SK-N-SH (cell line): ENCODE measurements at regions not wholly inside any gene's neighbourhood (a gene's known extent, or its start where the extent isn't known, plus 50 kb on each side); places are given as distances from the start of the nearest gene placed in this dataset.

ENCODE experiments used
- CTCF ChIA-PET: fragments of 300-600, 350-600 bp; formaldehyde crosslinking; extraction: SDS; loops from one replicate; lab custom pipeline; 2021; lab: Yijun Ruan, JAX
- POLR2A ChIA-PET: fragments of 350-600 bp; sonication (Branson Sonifier 250); formaldehyde crosslinking; extraction: SDS; loops from one replicate; lab custom pipeline; 2020; ENCODE audit warnings: antibody characterized with exemption, inconsistent platforms; lab: Yijun Ruan, JAX
- DNase-seq: peaks from one replicate; pipeline ENCODE4 v3.0.0; 2012
- H2AFZ ChIP-seq: fragments of 200-600 bp; sonication (generic); 2 replicates; pipeline ENCODE4 v1.8.1; 2016; ENCODE audit warnings: antibody characterized with exemption, mild to moderate bottlenecking, low read depth
- H3F3A ChIP-seq: fragments of 200-600 bp; sonication (generic); replicated peaks from 2 replicates; pipeline ENCODE3; 2016; ENCODE audit warnings: antibody characterized with exemption, mild to moderate bottlenecking; ENCODE audit not compliant: insufficient read depth
- H3K27ac ChIP-seq, 2 experiments: fragments of 200-500 bp in 1 of 2; fragments of 200-600 bp in 1 of 2; sonication (Bioruptor generic) in 1 of 2; sonication (generic), shearing (Covaris generic) in 1 of 2; 2 replicates each; pipeline versions ENCODE4 v1.5.1 to v1.6.1; 2014 to 2016; ENCODE audit warnings: low read depth in 2 of 2, inconsistent platforms in 1 of 2, low read length in 1 of 2, mild to moderate bottlenecking in 1 of 2, mixed read lengths in 1 of 2
- H3K27me3 ChIP-seq: fragments of 200-600 bp; sonication (generic), shearing (Covaris generic); 2 replicates; pipeline ENCODE4 v1.6.1; 2016; ENCODE audit warnings: mixed run types; ENCODE audit not compliant: insufficient read depth
- H3K36me3 ChIP-seq, 2 experiments: fragments of 200-500 bp in 1 of 2; fragments of 200-600 bp in 1 of 2; sonication (Bioruptor generic) in 1 of 2; sonication (generic) in 1 of 2; replicated peaks in 1 of 2; 2 replicates each; pipeline versions ENCODE3 to v1.5.1; 2014 to 2016; ENCODE audit warnings: low read length in 1 of 2, mild to moderate bottlenecking in 1 of 2; ENCODE audit not compliant: insufficient read depth in 2 of 2, control insufficient read depth in 1 of 2
- H3K4me1 ChIP-seq, 2 experiments: fragments of 200-500 bp in 1 of 2; fragments of 200-600 bp in 1 of 2; sonication (Bioruptor generic) in 1 of 2; sonication (generic), shearing (Covaris generic) in 1 of 2; 2 replicates each; pipeline versions ENCODE4 v1.5.1 to v1.6.1; 2014 to 2016; ENCODE audit warnings: low read depth in 1 of 2, low read length in 1 of 2, mixed run types in 1 of 2; ENCODE audit not compliant: insufficient read depth in 2 of 2, control insufficient read depth in 1 of 2
- H3K4me2 ChIP-seq: fragments of 200-600 bp; sonication (generic), shearing (Covaris generic); 2 replicates; pipeline ENCODE4 v1.6.1; 2017; ENCODE audit warnings: mixed run types
- H3K4me3 ChIP-seq, 2 experiments: fragments of 200-500 bp in 1 of 2; fragments of 200-600 bp in 1 of 2; sonication (Bioruptor generic) in 1 of 2; sonication (generic), shearing (Covaris generic) in 1 of 2; 2 replicates each; pipeline versions ENCODE4 v1.5.1 to v1.8.1; 2014 to 2016; ENCODE audit warnings: low read depth in 2 of 2, inconsistent platforms in 1 of 2, low read length in 1 of 2, mild to moderate bottlenecking in 1 of 2, mixed read lengths in 1 of 2, moderate library complexity in 1 of 2
- H3K79me2 ChIP-seq: fragments of 200-600 bp; sonication (generic); 2 replicates; pipeline ENCODE4 v1.8.1; 2017; ENCODE audit warnings: mild to moderate bottlenecking; ENCODE audit not compliant: insufficient read depth
- H3K9ac ChIP-seq: fragments of 200-600 bp; sonication (generic); 2 replicates; pipeline ENCODE4 v1.6.1; 2017; ENCODE audit warnings: mixed run types
- H3K9me2 ChIP-seq: fragments of 200-600 bp; sonication (generic); 2 replicates; pipeline ENCODE4 v1.6.1; 2017; ENCODE audit warnings: mixed run types
- H3K9me3 ChIP-seq: fragments of 200-600 bp; sonication (generic); 2 replicates; pipeline ENCODE4 v1.6.1; 2017; ENCODE audit warnings: mixed run types, mild to moderate bottlenecking, moderate library complexity
- H4K20me1 ChIP-seq: fragments of 200-600 bp; sonication (generic); 2 replicates; pipeline ENCODE4 v1.6.1; 2017; ENCODE audit warnings: mild to moderate bottlenecking, mixed run types; ENCODE audit not compliant: insufficient read depth
- CHD2 ChIP-seq: fragments of 150-350 bp; IDR thresholded peaks from 2 replicates; pipeline ENCODE4 v1.6.1; 2018; ENCODE audit warnings: low read length; ENCODE audit not compliant: partially characterized antibody
- ELF1 ChIP-seq: IDR thresholded peaks from 2 replicates; pipeline ENCODE4 v1.4.0; 2012
- EP300 ChIP-seq, 2 experiments: IDR thresholded peaks; 2 replicates each; pipeline versions ENCODE4 v1.4.0 to v1.6.1; 2012; ENCODE audit warnings: borderline replicate concordance in 1 of 2, low read depth in 1 of 2, low read length in 1 of 2
- EZH2phosphoT487 ChIP-seq: fragments of 200-600 bp; sonication (generic); IDR thresholded peaks from 2 replicates; pipeline ENCODE4 v1.6.1; 2017; ENCODE audit warnings: low read depth, mixed run types, mild to moderate bottlenecking, antibody characterized with exemption, moderate library complexity, borderline replicate concordance
- FOSL2 ChIP-seq: IDR thresholded peaks from 2 replicates; pipeline ENCODE4 v1.4.0; 2012; ENCODE audit warnings: low read depth, mild to moderate bottlenecking, moderate library complexity, borderline replicate concordance
- FOXJ3 ChIP-seq: sonication (generic); formaldehyde crosslinking; IDR thresholded peaks from 2 replicates; pipeline ENCODE4 v1.5.1; 2020; ENCODE audit warnings: mild to moderate bottlenecking, missing genetic modification reagents
- FOXM1 ChIP-seq: IDR thresholded peaks from 2 replicates; pipeline ENCODE4 v1.4.0; 2012; ENCODE audit warnings: low read depth, mild to moderate bottlenecking
- GABPA ChIP-seq: IDR thresholded peaks from 2 replicates; pipeline ENCODE4 v1.4.0; 2012; ENCODE audit warnings: low read depth, mild to moderate bottlenecking
- GATA2 ChIP-seq: sonication (generic); formaldehyde crosslinking; IDR thresholded peaks from 2 replicates; pipeline ENCODE4 v1.5.0; 2020; ENCODE audit warnings: mild to moderate bottlenecking, missing genetic modification reagents
- JUND ChIP-seq: IDR thresholded peaks from 2 replicates; pipeline ENCODE4 v1.4.0; 2012
- MEF2A ChIP-seq: IDR thresholded peaks from 2 replicates; pipeline ENCODE4 v1.4.0; 2012; ENCODE audit warnings: low read depth, borderline replicate concordance
- NRF1 ChIP-seq: IDR thresholded peaks from 2 replicates; pipeline ENCODE4 v1.6.1; 2012; ENCODE audit warnings: low read depth, mild to moderate bottlenecking, low read length
- RAD21 ChIP-seq: IDR thresholded peaks from 2 replicates; pipeline ENCODE4 v1.6.1; 2012; ENCODE audit warnings: mild to moderate bottlenecking, low read length
- RCOR1 ChIP-seq: fragments of 150-350 bp; IDR thresholded peaks from 2 replicates; pipeline ENCODE4 v1.6.1; 2017; ENCODE audit warnings: antibody characterized with exemption, low read length
- RFX5 ChIP-seq: IDR thresholded peaks from 2 replicates; pipeline ENCODE4 v1.6.1; 2012; ENCODE audit warnings: mild to moderate bottlenecking, improper control_type of control experiment, low read length
- RXRA ChIP-seq: IDR thresholded peaks from 2 replicates; pipeline ENCODE4 v1.4.0; 2012; ENCODE audit warnings: low read depth, mild to moderate bottlenecking, borderline replicate concordance
- SMC3 ChIP-seq: IDR thresholded peaks from 2 replicates; pipeline ENCODE4 v1.6.1; 2012; ENCODE audit warnings: low read depth, low read length, improper control_type of control experiment
- TAF1 ChIP-seq: IDR thresholded peaks from 2 replicates; pipeline ENCODE4 v1.6.1; 2012; ENCODE audit warnings: low read depth, mild to moderate bottlenecking, low read length, moderate library complexity, borderline replicate concordance
- TCF12 ChIP-seq: IDR thresholded peaks from 2 replicates; pipeline ENCODE4 v1.4.0; 2012
- WGBS: methylation state at CpG from one replicate; pipeline ENCODE4 v1.1.6; 2017; ENCODE audit warnings: low lambda C conversion rate; 5-methylcytosine and 5-hydroxymethylcytosine counted together
- TF ChIP-seq, protein P1 (sequence below): fragments of 150-350 bp; IDR thresholded peaks from 2 replicates; pipeline ENCODE4 v1.6.1; 2017; ENCODE audit warnings: antibody characterized with exemption, low read length, low read depth, borderline replicate concordance
- TF ChIP-seq, protein P2 (sequence below): fragments of 200-600 bp; sonication (generic); IDR thresholded peaks from 2 replicates; pipeline ENCODE4 v1.6.1; 2017; ENCODE audit warnings: antibody characterized with exemption, mild to moderate bottlenecking, moderate library complexity
- TF ChIP-seq, protein P3 (sequence below): IDR thresholded peaks from 2 replicates; pipeline ENCODE4 v1.4.0; 2012; ENCODE audit warnings: low read depth

DNA sequence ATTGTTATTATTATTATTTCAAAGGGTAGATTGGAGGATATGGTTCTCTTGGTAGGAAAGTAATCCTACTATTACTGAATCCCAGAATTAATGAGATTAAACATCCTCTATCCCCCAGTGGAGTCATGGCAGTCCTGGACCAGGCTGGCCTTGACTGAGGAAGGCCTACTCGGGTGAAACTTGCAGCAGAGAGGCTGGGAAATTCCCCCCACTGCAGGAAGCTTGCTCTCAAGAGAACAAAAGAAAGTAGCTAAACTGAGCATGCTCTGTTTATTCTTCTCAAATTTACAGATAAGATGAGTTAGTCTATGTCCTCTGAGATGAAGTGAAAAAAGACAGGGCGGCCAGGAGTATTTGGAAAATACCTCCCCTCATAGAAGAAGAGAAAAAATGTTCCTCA is 233.9 kb upstream of the RPS23 start:
- Histone ChIP-seq H3K79me2 (no peaks in the 10 kb centered on the region), H2AFZ (no peak overlapping the region)

DNA sequence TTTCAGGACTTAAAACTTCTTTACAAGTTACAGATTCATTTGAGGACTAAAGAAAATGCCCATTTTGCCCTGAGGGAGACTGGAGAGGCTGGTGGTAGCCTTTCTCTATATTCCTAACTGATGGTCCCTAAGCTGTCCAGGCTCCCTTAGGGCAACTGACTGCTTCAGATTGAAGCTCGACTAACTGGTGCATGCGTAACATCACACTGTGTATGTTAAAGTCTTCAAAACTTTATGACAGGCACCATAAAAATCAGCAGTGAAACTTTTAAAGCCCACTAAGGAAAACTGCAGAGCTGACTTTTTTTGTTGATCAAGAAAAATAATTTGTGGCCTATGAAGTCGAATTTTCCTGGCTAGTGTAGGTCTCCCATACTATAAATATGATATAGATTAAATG is 233.0 kb upstream of the RPS23 start:
- 61% methylated on average over 3 of the region's 3 CpGs for WGBS
- Histone ChIP-seq H3K4me2 (no peak overlapping the region), H3K4me3 (no peak overlapping the region), H3K4me1 (peaks cover 0 to 6% of the 10 kb centered on the region in 2 experiments; a peak in 1 of 4 replicates), H3K79me2 (no peaks in the 10 kb centered on the region), H3K27me3 (no peaks in the 10 kb centered on the region), H3K9ac (no peak overlapping the region), H3K9me2 (no peaks in the 10 kb centered on the region), H4K20me1 (no peaks in the 10 kb centered on the region), H3K27ac (no peak overlapping the region), H2AFZ (no peak overlapping the region), H3K36me3 (no peaks in the 10 kb centered on the region), H3F3A (no peaks in the 10 kb centered on the region), H3K9me3 (no peaks in the 10 kb centered on the region)
- POLR2A ChIA-PET: no interaction called here
- CTCF ChIA-PET: no interaction called here
- DNase-seq: no peak
- TF ChIP-seq TAF1 (no peak), RFX5 (no peak), FOSL2 (no peak), EZH2phosphoT487 (no peak), CHD2 (no peak), GABPA (no peak), JUND (no peak), NRF1 (no peak), MEF2A (no peak), RCOR1 (no peak), RXRA (no peak), FOXJ3 (CRISPR knock-in tag) (no peak), ELF1 (no peak)
- TF ChIP-seq, protein P1, sequence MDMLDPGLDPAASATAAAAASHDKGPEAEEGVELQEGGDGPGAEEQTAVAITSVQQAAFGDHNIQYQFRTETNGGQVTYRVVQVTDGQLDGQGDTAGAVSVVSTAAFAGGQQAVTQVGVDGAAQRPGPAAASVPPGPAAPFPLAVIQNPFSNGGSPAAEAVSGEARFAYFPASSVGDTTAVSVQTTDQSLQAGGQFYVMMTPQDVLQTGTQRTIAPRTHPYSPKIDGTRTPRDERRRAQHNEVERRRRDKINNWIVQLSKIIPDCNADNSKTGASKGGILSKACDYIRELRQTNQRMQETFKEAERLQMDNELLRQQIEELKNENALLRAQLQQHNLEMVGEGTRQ: no peak
- TF ChIP-seq, protein P2, sequence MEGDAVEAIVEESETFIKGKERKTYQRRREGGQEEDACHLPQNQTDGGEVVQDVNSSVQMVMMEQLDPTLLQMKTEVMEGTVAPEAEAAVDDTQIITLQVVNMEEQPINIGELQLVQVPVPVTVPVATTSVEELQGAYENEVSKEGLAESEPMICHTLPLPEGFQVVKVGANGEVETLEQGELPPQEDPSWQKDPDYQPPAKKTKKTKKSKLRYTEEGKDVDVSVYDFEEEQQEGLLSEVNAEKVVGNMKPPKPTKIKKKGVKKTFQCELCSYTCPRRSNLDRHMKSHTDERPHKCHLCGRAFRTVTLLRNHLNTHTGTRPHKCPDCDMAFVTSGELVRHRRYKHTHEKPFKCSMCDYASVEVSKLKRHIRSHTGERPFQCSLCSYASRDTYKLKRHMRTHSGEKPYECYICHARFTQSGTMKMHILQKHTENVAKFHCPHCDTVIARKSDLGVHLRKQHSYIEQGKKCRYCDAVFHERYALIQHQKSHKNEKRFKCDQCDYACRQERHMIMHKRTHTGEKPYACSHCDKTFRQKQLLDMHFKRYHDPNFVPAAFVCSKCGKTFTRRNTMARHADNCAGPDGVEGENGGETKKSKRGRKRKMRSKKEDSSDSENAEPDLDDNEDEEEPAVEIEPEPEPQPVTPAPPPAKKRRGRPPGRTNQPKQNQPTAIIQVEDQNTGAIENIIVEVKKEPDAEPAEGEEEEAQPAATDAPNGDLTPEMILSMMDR: no peak

More for the DNA sequence above, 233.9 kb upstream of the RPS23 start:
- Histone ChIP-seq H3K27ac (no peak overlapping the region), H3K27me3 (no peaks in the 10 kb centered on the region), H3K9me2 (no peaks in the 10 kb centered on the region), H3K4me1 (peaks cover 0 to 6% of the 10 kb centered on the region in 2 experiments; a peak in 1 of 4 replicates), H4K20me1 (no peaks in the 10 kb centered on the region), H3K36me3 (no peaks in the 10 kb centered on the region), H3K4me3 (no peak overlapping the region), H3F3A (no peaks in the 10 kb centered on the region), H3K4me2 (no peak overlapping the region), H3K9me3 (no peaks in the 10 kb centered on the region), H3K9ac (no peak overlapping the region)
- ChIA-PET POLR2A (no interaction called here), CTCF (no interaction called here)
- no peak for DNase-seq
- TF ChIP-seq RAD21 (no peak), ELF1 (no peak), RFX5 (no peak), RXRA (no peak), TCF12 (no peak), EZH2phosphoT487 (no peak), EP300 (IDR thresholded peaks at IDR 0.05; ENCODE audit: borderline replicate concordance in 1 of 2, low read depth in 1 of 2, low read length in 1 of 2) (no peak), FOXM1 (no peak), CHD2 (no peak), SMC3 (no peak), GATA2 (no peak), JUND (no peak)
- TF ChIP-seq, protein P3, sequence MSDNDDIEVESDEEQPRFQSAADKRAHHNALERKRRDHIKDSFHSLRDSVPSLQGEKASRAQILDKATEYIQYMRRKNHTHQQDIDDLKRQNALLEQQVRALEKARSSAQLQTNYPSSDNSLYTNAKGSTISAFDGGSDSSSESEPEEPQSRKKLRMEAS: no peak
- TF ChIP-seq, protein P1: no peak
- TF ChIP-seq, protein P2: no peak
- 80% methylated on average over 2 of the region's 2 CpGs for WGBS
